Mucosa of gallbladder (tissue), 1 donor: ENCODE measurements at regions not wholly inside any gene's neighbourhood (a gene's known extent, or its start where the extent isn't known, plus 50 kb on each side); places are given as distances from the start of the nearest gene placed in this dataset.

Experiments
- DNase-seq: peaks from one replicate; pipeline ENCODE4 v3.0.0-alpha.2; 2020; ENCODE audit warnings: low spot score
- donor health status: DM: no; HTN: no; CAD: no.

DNA sequence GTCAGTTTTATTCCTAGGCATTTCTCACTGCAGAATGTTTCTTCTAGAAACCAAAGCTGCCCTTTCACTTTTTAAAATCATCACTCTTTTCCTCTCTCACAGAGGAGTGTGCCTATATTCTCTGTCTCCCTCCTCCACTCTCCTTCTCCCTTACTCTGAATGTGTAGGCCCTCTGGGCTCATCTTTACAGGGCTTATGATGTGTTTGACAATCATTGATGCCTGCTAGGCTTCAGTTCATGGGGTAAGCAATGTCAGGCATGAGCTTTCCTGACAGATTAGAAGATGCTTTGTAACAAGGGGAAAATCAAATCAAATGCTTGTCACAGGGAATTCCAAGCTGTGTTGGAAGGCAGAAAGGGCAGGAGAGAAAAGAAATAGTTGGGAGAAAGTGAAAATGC lies 742.9 kb downstream of the SORCS3 start:
- DNase-seq: no peak

DNA sequence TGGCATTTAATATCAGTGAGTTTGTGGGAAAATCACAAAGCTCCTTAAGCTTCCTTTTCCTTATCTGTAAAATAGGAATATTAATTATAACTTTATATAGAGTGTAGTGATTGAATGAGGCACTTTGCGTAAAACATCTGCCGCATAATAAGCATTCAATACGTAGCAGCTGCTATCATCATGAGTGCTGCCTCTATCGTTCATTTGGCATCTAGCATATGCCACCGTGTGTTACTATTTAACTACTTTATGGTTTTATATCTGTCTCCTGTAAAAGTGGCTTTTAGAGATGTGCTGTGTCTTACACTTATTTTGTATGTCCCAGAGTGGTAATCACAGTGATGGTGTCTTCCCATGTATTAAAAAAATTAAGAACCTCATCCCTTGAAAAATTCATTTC lies 729.6 kb downstream of the SORCS3 start:
- DNase-seq: no peak

DNA sequence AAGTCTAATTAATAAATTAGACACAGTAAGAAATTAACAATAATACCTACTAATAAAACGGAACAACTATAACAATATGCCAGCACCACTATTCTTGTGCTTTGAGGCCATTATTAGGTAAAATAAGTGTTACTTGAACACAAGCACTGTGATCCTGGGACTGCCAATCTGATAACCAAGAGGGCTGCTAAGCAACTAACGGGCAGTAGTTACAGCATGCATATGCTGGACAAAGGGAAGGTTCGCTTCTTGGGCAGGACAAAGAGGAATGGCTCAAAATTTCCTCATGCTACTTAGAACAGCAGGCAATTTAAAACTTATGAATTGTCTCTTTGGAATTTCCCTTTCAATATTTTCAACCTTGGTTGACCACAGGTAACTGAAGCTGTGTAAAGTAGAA lies 718.6 kb downstream of the SORCS3 start:
- no peak for DNase-seq

DNA sequence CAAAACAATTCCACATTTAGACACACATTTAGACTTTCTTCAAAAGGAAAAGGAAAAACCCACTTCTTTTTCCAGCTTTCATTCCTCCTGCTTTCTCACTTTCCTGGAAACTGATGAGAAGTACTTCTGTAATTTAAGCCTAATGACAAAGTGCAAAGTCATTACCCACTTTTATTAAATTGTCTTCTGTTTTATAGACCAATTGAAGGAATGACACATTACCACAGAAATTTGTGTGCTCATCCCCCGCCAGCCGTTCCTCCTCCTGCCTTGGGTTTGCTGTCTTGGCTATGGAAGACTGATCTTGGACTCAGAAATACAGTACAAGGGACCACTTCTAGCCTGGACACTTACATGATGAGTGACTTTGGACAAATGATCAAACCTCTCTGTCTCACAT lies 717.8 kb downstream of the SORCS3 start:
- no peak for DNase-seq

DNA sequence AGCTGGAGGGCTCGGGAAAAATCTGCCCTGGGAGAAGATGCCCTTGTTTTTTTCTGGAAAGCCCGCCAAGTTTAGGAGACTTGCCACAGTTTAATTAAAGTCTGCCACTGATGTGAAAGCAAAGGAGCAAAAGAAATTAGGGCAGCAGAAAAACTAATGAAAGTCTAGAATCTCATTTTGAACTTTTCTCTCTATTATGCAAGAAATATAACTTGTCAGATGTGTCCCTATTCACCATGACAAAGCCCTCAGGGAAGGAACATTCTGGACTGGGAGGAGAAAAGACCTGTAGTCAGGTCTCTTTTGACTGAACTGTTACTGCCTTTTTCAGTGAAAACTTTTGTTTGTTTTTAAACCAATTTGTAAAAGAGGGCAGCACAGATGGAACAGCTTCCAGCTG lies 715.5 kb downstream of the SORCS3 start:
- DNase-seq: no peak

DNA sequence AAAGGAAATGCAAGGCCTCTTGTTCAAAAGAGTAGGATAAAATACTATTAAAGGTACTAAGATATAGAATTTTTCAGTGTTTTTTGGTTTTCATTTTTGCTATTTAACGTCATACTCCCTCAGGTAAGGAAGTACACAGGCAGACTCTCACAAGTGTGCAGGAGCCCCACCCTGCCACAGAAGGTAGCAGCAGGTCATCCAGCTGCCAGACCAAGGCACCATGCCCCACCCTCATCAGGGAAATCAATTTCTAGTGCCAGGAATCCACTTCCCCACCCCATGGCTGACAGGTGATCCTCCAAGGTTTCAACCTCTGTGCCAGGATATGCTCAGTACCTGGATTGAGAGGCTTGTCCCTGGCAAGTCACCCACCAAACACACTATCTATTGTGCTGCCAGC lies 712.9 kb downstream of the SORCS3 start:
- DNase-seq: peak; percentile 49

DNA sequence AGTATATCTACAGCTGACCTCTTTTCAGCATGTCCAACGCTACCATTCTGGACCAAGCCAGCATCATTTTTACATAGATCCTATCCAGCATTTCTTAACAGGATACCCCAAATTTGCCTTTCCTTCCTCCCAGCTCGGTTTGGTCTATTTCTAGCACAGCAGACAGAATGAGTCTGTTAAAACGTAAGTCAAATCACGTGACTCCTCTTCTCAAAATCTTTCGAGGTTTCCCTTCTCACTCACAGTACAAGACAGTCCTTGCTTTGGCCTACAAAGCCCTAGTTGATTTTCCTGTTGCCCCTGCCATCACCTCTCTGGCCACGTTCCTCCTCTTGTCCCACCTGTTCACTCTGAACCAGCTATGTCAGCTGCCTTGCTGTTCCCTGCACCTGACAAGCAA lies 711.7 kb downstream of the SORCS3 start:
- no peak for DNase-seq

DNA sequence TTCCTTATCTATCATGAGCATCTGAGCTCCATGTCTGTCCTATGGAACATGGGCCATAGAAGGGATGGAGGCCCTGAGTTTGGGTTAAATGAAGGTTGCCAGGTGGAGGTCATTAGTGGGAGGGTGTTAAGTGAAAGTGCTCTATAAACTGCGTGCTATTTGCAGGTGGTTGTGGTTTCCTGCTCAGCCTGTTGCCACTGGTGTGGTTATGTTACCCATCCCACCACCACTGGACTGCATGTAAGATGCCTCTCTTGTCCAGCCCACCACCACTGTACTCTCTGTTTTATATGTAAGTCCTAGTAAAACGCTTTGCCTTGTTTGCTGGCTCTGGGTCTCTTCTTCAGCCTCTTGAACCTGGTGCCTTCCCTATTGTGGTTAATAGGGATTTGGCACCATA lies 711.2 kb downstream of the SORCS3 start:
- DNase-seq: no peak

DNA sequence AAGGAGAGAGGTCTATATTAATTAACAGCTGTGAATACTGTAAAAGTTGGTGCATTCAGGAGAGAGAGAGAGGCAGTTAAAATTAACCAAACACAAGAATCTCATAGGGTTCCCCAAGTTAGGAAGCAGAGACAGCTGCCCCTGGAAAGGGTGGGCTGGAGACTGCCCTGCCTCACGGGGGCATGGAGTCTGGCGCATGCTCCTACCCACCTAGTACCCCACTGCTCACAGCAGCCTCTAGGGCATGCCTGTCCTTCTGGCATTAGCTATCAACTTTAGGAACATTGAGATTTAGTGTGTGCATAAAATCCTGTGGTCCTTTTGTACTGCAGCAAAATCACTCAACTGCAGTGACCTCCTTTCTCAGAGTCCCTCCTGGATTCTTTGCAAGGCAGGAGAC lies 710.1 kb downstream of the SORCS3 start:
- no peak for DNase-seq

DNA sequence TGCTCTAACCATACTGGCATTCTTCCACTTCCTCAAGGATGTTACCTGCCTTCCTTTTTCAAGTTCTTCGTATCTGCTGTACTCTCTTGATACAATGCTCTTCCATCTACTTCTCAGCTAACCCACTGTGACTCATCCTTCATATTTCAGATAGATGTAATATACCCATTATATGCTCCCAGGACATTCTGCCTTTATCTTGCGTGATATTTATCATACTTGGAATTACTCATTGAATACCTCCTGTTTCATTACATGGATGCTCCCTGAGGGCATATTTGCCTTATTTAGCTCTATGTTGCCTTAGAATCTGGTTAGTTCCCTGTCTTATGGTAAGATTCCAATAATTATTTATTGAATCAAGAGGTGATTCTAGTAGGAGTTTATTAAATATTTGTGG lies 706.4 kb downstream of the SORCS3 start:
- no peak for DNase-seq

DNA sequence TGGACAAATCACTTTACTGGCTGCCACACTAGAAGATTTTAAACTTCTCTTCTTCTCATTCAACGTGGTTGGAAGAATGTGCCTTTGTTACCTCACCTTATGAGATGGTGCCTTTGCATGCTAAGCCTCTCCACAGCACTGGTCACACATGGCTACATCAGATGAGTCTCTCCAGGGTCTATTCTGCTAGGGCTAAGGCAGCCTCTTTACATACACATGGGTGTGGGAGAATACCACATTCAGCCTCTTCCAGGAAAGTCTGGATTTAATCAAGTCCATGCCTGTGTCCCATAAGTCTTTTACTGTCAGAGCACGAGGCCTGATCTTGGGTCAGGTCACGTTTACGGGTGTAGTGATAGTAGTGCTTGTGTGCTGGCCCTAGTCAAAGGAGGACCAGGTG lies 701.5 kb downstream of the SORCS3 start:
- no peak for DNase-seq

DNA sequence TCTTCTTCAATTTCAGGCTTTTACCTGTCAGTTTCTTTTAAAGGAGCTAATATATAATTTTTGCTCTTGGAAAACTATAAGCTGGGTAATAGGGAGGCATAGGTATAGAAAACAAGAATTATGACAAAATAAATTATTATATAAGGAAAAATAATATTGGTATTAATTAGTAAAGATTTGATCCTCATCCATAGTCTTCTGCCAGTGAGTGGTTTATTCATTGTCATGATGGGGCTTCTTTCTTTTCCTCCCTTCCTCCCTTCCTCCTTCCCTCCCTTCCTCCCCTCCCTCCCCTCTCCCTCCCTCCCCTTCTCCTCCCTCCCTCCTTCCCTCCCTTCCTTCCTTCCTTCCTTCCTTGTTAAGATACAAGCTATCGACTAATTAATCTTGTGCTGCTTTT lies 698.6 kb downstream of the SORCS3 start:
- DNase-seq: no peak

DNA sequence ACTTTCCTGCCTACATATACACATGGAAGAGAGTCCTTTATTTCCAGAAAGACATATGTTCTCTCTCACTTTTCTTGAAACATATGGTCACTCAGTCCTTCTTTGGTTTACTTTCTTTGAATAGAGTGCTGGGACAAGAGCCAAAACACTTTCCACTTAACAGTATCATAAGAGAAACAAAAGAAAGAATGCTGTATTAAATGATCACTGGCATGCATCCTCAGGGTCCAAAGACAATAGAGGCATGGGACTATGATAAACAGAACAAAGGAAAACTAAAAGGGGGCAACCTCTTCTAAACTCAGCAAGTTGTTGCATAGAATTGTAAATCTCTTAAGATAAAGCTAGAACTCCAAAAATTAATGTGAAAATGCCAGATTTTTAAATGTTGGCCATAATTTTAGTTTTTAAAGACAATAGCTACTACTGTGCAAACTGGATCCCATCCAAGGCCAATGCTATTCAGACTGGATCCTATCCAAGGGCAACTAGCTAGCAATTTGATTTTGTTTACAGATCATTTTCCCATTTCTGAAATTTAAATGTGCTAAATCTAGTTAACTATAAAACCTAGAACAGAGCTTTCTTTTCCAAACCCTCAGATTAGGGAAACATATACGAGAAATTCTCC lies 687.5 kb downstream of the SORCS3 start:
- no peak for DNase-seq
